NCI-H146 treated with DMSO at 0.1 percent for 48 hours (cell line): ENCODE measurements at regions not wholly inside any gene's neighbourhood (a gene's known extent, or its start where the extent isn't known, plus 50 kb on each side); places are given as distances from the start of the nearest gene placed in this dataset.
"Not testable (repeated sequence)": the region's sequence is repeated elsewhere in the genome, so short reads cannot be mapped to it uniquely, and the experiment has no call there.

ENCODE experiments used
- DNase-seq: peaks from one replicate; lab custom pipeline; 2025; ENCODE audit not compliant: unreplicated experiment; lab: John Stamatoyannopoulos, UW

DNA sequence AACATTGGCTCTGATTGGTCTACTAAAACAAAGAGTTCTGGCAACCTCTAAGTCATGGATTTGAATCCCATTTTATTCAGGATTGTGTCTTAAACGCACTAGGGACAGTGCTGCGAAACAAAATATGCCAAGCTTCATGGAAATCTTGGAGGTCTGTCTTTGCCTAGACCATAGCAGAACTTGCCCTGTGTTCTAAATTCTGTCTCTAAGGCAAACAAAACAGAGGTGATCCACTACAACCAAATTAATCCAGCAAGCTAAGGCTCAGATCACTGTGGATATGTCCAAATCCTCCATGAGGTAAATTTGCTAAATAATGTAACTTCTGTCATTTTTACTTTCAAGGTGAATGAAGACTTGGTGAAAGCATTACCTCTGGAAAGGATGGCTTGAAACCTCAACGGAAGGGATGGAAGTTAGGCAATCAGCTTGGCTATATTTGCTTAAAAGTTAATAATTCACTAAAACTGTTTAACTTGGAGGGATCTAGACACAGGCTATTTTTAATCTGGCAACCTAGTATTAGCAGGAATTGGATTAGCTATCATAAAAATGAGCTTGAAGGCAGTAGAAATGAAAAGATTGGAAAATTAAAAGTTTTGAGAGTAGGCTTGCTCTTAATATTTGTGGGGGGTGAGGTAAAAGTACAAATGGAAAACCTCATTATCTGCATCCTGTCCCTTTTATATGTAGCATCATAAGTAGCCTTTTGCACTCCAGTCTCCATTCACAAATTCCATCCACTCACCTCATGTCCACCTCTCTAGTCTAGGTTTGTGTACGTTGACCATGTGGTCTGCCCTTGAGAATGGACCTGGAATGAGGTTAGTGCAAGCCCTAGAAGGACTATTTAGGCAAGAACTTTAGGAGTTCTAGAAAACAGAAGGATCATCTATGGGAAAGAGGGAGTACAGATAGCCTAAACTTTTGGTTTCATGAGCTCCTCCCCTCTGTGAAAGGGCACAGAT is 176.2 kb downstream of the SMC2 start:
- DNase-seq = no peak

DNA sequence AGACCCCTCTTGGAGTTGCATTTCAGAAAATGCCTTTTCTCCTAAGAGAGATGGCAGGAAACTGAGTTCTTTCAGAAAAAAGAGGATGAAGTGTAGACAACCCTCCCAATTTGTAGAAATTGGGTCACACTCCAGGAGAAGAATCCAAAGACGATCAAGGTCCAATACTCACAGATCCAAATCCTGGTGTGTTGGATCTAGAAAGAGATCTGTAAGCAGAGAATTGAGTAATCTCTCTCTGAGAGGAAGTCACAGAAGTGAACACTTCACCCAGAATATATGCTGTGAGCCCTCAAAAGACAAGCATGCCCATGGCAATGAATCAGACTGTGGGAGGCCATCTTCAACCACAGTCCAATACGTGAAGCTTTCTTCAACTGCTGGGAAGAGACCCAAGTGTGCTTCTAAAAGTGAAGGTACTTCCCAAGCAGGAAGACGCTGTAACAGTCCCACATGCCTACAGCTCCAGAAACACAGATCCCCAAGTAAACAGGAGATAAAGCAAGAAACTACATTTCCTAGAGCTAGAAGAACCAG is 182.7 kb downstream of the SMC2 start:
- DNase-seq = no peak

GRCh38 chr9:104278929-104279496 is 184.9 kb downstream of the SMC2 start:
- DNase-seq = no peak

DNA sequence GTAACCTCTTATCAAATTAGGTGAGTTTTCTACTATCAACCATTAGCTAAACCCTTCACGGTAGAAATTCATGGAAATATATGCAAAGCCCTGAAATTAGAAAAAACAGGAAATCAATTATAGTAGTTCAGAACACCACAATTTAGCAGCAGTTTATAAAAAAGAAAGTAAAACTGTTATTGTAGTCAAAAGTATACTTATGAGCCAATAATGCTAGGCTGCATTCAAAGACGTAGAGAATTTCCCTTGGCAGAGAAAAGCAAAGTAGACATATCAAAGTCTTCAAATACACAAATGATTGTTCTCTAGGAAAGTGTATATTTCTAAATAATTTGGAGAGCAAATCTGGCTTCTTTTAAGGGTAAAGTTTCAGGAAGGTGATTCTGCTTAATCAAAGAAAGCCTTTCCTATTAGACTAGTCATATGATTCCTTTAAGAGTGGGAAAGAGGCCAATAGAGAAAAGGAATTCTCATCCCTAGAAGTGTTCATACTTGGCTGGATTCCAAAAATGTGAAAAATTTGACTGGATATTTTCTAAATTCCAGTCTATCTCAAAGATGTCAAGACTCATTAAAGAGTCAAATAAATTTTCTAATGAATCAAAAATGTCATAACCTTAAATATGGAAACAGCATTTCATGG is 185.5 kb downstream of the SMC2 start:
- DNase-seq = no peak

- DNase-seq = no peak
Observed at GRCh38 chr9:104280178-104280560, 186.1 kb downstream of the SMC2 start.

DNA sequence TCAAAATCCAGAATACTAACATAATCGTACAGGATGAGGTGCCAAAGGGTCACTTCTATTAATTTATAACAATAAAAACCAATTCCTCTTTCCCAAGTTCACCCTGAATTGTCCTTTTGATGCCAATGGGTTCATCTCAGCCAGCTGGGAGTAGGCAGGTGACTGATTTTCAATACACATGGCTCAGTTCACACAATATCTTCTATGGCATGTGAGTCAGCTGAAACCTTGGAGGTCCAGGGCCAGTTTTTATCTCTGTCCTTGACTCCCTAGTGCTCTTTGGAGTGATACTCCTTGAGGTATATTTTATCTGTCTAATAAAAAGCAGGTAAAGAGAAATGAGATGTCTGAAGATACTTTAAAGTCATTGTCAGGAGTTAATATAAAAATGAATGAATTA is 186.6 kb downstream of the SMC2 start:
- DNase-seq = no peak

GRCh38 chr9:104286187-104286586 is 192.1 kb downstream of the SMC2 start:
- DNase-seq = no peak

- DNase-seq = no peak
Observed at GRCh38 chr9:104286799-104287198, 192.7 kb downstream of the SMC2 start.

DNA sequence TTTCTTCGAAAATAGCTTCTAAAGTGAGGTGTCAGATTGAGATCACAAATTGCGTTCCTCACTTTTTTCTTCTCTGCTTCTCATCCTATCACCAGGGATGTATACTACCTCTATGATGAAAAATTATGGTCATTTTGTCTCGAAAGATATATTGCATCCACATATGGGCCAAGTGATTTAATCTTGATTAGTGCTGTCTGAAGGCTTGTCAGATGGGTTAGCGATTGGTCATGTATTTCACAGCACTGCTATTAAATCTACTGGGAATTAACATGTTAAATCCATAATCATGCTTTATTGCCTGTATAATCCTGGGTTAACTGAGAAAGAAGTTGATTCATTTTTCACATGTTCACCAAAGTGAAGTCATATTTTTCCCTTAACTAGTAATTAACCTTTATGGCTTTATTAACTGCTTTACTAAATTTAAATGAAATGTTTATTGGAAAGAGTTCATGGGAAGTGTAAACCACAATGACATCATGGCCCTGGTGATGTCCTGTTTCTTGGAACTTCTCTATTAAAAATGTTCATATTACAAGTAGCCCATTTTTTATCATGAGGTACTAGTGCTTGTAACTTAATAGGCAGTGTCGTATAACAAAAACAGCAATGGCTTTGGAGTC is 193.3 kb downstream of the SMC2 start:
- no peak for DNase-seq

GRCh38 chr9:104293877-104294276 is 199.8 kb downstream of the SMC2 start:
- no peak for DNase-seq

GRCh38 chr9:104300124-104300523 is 203.9 kb upstream of the OR13F1 start:
- no peak for DNase-seq

GRCh38 chr9:104301755-104302154 is 202.3 kb upstream of the OR13F1 start:
- no peak for DNase-seq

DNA sequence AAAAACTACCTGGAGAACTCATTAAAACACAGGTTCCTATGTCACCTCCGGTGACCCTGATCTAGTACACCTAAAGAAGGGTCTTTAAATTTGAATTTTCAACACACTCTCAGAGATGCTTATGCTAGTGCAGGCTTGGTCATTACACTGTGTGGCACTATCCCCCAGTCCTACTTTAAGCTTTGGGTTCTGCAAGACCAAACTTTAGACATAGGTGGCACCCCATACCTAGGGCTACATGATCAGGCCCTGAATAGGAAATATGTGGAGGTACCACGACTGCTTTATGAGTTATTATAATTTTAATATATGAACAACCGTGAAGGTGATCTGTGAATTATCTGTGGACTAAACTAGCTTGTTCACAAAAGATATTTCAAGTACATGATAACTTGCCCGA is 201.3 kb upstream of the OR13F1 start:
- no peak for DNase-seq

DNA sequence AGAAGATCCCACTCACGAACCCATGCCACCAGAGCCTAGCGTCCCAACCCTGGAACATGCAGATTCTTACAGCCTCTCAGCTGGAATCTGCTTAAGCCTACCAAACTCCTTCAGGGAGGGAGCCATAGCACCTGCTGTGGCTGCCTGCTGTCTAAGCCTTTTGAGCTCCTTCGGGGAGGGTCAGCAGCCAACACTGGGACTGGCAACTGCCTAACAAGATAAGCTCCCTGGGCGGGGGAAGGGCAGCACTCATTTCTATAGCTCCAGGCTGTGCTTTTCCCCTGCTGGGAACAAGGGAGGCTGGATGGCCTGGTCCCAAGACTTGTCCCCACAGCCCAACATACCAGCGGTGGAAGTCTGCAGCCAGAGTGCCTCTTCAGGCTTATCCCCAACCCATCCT is 199.1 kb upstream of the OR13F1 start:
- no peak for DNase-seq

DNA sequence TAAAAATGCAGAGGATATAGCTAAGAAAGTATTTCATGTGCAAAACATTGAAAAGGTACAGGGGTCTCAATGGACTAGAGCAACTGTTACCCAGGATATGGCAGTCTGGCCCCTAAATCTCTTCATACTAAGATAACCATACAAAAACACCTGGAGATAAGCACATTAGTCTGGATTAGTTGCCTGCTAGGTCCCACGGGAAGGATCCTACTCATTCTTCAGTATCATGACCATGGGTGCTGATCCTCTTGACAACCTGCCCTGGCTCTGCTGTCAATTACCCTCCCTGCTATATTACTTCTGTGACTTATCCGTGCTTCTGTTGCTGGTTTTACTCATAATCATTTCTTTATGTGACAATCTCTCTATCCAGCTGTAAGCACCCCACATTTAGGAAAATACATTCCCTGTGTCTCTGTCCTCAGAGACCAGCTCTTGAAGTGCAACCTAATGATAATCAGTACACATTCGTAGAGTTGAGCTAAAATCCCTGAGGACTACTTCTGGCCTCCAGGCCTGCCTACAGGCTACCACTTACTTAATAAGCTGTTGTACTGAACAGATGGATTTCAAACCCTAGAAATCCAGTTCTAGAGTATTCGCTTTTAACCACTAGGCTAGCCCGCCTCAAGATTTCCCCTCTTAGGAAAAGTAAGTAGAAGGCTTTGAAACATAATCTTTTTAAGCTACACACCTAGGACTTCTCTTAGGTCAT is 190.5 kb upstream of the OR13F1 start:
- DNase-seq = no peak

DNA sequence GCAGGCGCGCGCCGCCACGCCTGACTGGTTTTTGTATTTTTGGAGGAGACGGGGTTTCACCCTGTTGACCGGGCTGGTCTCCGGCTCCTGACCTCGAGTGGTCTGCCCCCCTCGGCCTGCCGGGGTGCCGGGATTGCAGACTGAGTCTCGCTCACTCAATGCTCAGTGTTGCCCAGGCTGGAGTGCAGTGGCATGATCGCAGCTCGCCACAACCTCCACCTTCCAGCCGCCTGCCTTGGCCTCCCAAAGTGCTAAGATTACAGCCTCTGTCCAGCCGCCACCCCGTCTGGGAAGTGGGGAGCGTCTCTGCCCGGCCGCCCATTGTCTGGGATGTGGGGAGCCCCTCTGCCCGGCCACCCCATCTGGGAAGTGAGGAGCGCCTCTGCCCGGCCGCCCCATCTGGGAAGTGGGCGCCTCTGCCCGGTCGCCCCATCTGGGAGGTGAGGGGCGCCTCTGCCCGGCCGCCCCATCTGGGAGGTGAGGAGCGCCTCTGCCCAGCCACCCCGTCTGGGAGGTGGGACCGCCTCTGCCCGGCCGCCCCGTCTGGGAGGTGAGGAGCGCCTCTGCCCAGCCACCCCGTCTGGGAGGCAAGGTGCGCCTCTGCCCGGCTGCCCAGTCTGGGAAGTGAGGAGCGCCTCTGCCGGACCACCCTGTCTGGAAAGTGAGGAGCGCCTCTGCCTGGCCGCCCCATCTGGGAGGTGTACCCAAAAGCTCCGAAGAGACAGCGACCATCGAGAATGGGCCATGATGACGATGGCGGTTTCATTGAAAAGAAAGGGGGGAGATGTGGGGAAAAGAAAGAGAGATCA is 187.7 kb upstream of the OR13F1 start:
- not testable (repeated sequence) for DNase-seq

DNA sequence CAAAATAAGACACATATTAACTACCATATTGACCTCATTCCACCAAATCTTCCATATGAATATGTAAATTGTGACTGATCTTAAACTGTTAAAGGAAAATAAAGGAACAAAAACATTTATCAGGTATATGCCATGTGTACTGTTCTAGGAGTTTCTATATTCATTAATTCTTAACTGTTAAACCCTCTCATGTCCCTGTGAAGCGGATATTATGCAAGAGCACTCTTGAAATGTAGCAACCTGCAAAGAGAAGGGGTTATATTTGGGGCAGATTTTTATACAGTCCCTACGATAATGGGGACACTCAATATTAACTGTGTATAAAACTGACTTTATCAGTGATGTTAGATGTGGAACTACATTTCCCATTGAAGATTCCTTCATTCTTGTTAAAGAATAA is 184.9 kb upstream of the OR13F1 start:
- DNase-seq = no peak

GRCh38 chr9:104319685-104320084 is 184.4 kb upstream of the OR13F1 start:
- DNase-seq = no peak

- no peak for DNase-seq
Observed at GRCh38 chr9:104322596-104322995, 181.5 kb upstream of the OR13F1 start.
